Tibial nerve (tissue), 3 donors: ENCODE measurements at regions not wholly inside any gene's neighbourhood (a gene's known extent, or its start where the extent isn't known, plus 50 kb on each side); places are given as distances from the start of the nearest gene placed in this dataset.

Experiments
- POLR2A ChIP-seq, 2 donors: fragments of 450-650 bp; IDR thresholded peaks; one replicate each; pipeline ENCODE4 v1.6.1; 2017; ENCODE audit warnings: antibody characterized with exemption in 2 of 2, mild to moderate bottlenecking in 2 of 2, moderate library complexity in 2 of 2
- TF ChIP-seq, protein P1 (sequence below), 5 experiments: fragments of 200-600 bp in 3 of 5; fragments of 450-650 bp in 2 of 5; sonication (generic) in 3 of 5; IDR thresholded peaks; one replicate each; pipeline ENCODE4 v1.5.1; 2016 to 2019; ENCODE audit warnings: antibody characterized with exemption in 5 of 5, mild to moderate bottlenecking in 3 of 5, moderate library complexity in 2 of 5

GRCh38 chr13:89966524-89966923 is 1381.0 kb upstream of the MIR17HG start:
- TF ChIP-seq, protein P1, sequence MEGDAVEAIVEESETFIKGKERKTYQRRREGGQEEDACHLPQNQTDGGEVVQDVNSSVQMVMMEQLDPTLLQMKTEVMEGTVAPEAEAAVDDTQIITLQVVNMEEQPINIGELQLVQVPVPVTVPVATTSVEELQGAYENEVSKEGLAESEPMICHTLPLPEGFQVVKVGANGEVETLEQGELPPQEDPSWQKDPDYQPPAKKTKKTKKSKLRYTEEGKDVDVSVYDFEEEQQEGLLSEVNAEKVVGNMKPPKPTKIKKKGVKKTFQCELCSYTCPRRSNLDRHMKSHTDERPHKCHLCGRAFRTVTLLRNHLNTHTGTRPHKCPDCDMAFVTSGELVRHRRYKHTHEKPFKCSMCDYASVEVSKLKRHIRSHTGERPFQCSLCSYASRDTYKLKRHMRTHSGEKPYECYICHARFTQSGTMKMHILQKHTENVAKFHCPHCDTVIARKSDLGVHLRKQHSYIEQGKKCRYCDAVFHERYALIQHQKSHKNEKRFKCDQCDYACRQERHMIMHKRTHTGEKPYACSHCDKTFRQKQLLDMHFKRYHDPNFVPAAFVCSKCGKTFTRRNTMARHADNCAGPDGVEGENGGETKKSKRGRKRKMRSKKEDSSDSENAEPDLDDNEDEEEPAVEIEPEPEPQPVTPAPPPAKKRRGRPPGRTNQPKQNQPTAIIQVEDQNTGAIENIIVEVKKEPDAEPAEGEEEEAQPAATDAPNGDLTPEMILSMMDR (IDR thresholded peaks at IDR 0.05) = no peak
- no peak for TF ChIP-seq POLR2A (IDR thresholded peaks at IDR 0.05)
